C4-2B (cell line): ENCODE measurements at regions not wholly inside any gene's neighbourhood (a gene's known extent, or its start where the extent isn't known, plus 50 kb on each side); places are given as distances from the start of the nearest gene placed in this dataset.

Experiments used
- H3K27ac ChIP-seq: fragments of 450-650 bp; 2 replicates; pipeline ENCODE4 v1.5.1; 2017
- ZFX ChIP-seq: fragments of 450-650 bp; IDR thresholded peaks from 2 replicates; pipeline ENCODE4 v1.6.1; 2017
- TF ChIP-seq, protein P1 (sequence below): fragments of 450-650 bp; conservative IDR thresholded peaks from 2 replicates; pipeline ENCODE4 v1.5.1; 2017; ENCODE audit warnings: mild to moderate bottlenecking

- TF ChIP-seq ZFX, result no peak
- TF ChIP-seq, protein P1, sequence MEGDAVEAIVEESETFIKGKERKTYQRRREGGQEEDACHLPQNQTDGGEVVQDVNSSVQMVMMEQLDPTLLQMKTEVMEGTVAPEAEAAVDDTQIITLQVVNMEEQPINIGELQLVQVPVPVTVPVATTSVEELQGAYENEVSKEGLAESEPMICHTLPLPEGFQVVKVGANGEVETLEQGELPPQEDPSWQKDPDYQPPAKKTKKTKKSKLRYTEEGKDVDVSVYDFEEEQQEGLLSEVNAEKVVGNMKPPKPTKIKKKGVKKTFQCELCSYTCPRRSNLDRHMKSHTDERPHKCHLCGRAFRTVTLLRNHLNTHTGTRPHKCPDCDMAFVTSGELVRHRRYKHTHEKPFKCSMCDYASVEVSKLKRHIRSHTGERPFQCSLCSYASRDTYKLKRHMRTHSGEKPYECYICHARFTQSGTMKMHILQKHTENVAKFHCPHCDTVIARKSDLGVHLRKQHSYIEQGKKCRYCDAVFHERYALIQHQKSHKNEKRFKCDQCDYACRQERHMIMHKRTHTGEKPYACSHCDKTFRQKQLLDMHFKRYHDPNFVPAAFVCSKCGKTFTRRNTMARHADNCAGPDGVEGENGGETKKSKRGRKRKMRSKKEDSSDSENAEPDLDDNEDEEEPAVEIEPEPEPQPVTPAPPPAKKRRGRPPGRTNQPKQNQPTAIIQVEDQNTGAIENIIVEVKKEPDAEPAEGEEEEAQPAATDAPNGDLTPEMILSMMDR, result no peak; the same call in 1 of the 2 replicates
- no peak overlapping the region for H3K27ac ChIP-seq
Observed at GRCh38 chr16:65342231-65342866, 220.5 kb upstream of the CDH11 start.

DNA sequence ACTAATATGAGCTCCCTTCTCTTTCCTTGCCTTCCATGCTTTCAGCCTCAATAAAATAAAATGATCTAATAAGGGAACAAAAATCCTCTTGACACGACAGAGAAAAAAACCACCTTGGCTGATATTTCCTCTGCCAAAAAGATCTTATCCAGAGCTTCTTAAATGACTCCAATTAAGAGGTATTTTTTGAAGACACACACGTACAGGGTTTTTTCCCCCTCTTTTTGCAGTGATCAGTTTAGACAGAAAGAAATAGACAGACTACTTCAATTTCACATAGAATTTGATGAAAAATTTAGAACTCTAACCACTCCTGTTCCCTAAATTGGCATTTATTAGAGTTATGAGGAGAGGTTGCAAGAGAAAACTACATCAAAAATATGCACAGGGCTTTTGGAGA is 217.2 kb upstream of the CDH11 start:
- no peak overlapping the region for H3K27ac ChIP-seq
- TF ChIP-seq ZFX, result no peak
- TF ChIP-seq, protein P1, result no peak

- TF ChIP-seq ZFX, result no peak
- TF ChIP-seq, protein P1, result no peak
- no peak overlapping the region for H3K27ac ChIP-seq
Observed at GRCh38 chr16:65336160-65336559, 214.3 kb upstream of the CDH11 start.

DNA sequence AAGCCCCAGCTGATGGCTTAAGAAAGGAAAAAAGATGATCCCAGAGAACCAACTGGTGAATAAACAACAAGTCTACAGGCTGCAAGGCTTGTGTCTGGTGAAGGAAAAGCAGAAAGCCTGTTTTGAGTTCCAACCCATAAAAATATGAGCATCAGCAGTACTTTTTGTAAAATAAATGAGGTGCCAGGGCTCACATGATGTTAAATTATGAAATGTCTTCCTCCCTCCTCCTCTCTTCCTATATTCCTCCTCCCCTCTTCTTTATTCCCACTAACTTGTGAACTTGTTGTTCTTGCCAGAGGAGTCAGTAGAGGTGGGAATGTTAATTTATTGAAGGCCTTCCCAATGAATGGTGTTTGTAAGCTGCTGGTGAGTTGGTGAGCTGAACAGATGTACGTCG is 212.2 kb upstream of the CDH11 start:
- H3K27ac ChIP-seq, result no peak overlapping the region
- TF ChIP-seq ZFX, result no peak
- TF ChIP-seq, protein P1, result no peak

DNA sequence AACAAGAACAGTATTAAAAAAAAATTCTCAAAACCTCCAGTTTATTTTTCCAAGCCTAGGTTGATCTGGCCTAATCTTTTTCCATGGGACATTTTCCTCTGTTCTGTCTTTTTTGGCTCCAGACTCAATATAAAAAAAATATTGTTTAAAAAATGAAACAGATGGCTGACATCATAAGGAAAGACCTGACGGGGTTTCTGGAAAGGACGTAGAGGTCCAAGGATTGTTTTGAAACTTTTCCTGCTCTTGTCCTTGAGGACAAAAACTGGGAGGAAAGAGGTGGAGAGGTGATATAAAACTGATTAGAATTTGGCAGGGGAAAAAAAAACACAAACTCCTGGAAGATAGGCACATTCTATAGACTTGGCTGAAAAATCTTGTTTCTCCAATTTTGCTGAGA is 211.4 kb upstream of the CDH11 start:
- TF ChIP-seq, protein P1, result no peak
- TF ChIP-seq ZFX, result no peak
- no peak overlapping the region for H3K27ac ChIP-seq

GRCh38 chr16:65327346-65327745 is 205.5 kb upstream of the CDH11 start:
- no peak overlapping the region for H3K27ac ChIP-seq
- TF ChIP-seq, protein P1, result no peak
- TF ChIP-seq ZFX, result no peak

DNA sequence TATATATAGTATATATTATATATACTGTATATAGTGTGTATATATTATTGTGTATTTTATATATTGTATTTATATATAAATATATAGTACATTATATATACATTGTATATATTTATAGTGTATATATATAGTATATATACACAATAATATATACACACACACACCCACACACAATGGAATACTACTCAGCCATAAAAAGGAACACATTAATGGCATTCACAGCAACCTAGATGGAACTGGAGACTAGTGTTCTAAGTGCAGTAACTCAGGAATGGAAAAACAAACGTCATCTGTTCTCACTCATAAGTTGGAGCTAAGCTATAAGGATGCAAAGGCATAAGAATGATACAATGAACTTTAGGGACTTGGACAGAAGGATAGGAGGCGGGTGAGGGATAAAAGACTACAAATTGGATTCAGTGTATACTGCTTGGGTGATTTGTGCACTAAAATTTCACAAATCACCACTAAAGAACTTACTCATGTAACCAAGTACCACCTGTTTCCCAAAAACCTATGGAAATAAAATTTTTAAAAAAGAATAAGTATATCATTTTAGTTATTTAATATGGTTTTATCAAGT is 201.9 kb upstream of the CDH11 start:
- no peak overlapping the region for H3K27ac ChIP-seq
- TF ChIP-seq, protein P1, result no peak
- TF ChIP-seq ZFX, result no peak
